ENCODE measurements at regions not wholly inside any gene's neighbourhood (a gene's known extent, or its start where the extent isn't known, plus 50 kb on each side); places are given as distances from the start of the nearest gene placed in this dataset.

DNA sequence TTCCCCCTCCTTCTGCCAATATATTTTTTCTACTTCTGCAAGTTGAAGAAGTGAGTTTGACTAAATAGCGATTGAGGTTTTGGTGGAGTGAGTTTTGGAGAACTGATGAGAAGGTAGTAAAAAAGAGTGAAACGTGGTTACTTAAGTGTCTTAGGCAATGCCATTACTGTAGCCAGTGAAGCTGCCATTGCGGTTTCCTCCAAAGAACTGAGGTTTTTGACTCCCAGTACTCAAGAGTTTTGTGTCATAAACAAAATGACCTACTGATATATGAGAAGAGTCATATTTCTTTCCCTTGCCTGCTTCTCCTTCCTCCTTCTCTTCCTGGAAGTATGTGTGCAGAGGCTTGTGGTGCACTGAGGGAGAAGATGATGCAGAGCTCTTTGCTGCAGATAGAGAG, 554.5 kb upstream of the MAP3K7 start:
- no peak for DNase-seq (ENCODE audit: low read depth)
- H3K4me3 ChIP-seq (ENCODE audit: low read depth, low read length): no peak overlapping the region

DNA sequence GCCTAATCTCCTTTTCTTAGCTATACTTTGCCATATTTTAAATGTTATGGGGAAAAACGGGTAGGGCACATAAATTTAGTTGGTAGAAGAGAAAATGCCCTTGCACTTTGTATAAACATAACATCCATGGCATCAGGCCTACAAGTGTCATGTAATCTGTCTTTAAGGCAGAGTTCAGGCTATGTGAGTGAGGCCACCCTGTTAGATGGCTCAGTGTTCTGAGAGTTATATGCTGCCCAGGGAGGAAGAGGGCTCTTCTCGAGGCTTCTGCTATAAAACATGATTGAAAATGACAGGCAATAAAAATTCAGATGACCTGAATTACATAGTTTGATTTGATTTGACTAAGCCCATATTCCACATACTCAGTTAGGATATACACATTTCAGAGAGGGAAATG, 553.6 kb upstream of the MAP3K7 start:
- DNase-seq (ENCODE audit: low read depth): no peak
- H3K4me3 ChIP-seq (ENCODE audit: low read depth, low read length): no peak overlapping the region
- TF ChIP-seq, protein P1, sequence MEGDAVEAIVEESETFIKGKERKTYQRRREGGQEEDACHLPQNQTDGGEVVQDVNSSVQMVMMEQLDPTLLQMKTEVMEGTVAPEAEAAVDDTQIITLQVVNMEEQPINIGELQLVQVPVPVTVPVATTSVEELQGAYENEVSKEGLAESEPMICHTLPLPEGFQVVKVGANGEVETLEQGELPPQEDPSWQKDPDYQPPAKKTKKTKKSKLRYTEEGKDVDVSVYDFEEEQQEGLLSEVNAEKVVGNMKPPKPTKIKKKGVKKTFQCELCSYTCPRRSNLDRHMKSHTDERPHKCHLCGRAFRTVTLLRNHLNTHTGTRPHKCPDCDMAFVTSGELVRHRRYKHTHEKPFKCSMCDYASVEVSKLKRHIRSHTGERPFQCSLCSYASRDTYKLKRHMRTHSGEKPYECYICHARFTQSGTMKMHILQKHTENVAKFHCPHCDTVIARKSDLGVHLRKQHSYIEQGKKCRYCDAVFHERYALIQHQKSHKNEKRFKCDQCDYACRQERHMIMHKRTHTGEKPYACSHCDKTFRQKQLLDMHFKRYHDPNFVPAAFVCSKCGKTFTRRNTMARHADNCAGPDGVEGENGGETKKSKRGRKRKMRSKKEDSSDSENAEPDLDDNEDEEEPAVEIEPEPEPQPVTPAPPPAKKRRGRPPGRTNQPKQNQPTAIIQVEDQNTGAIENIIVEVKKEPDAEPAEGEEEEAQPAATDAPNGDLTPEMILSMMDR (IDR thresholded peaks at IDR 0.05; ENCODE audit: control insufficient read depth, extremely low read depth, insufficient read depth): no peak

More for the DNA sequence above, 554.5 kb upstream of the MAP3K7 start:
- TF ChIP-seq, protein P1 (IDR thresholded peaks at IDR 0.05; ENCODE audit: control insufficient read depth, extremely low read depth, insufficient read depth): no peak

DNA sequence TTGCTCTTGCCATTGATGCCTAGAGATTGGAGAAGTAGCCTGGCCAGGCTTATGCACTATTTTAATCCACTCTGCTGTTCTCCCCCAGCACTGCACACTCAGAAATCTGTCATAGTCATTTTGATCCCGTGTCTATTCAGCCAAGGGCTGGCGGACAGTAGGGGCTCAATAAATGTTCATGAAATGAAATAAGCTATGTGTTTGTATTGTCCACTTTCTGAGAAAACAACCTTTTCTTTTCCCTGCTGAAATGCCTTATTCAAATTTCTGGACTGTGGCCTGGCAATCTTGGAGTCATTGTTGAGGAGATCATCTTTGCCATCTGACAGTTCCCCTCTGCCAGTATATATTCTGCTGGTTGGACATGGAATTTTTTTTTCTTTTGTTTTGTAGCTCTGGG, 550.4 kb upstream of the MAP3K7 start:
- DNase-seq (ENCODE audit: low read depth): no peak
- TF ChIP-seq, protein P1 (IDR thresholded peaks at IDR 0.05; ENCODE audit: control insufficient read depth, extremely low read depth, insufficient read depth): no peak
- H3K4me3 ChIP-seq (ENCODE audit: low read depth, low read length): no peak overlapping the region

DNA sequence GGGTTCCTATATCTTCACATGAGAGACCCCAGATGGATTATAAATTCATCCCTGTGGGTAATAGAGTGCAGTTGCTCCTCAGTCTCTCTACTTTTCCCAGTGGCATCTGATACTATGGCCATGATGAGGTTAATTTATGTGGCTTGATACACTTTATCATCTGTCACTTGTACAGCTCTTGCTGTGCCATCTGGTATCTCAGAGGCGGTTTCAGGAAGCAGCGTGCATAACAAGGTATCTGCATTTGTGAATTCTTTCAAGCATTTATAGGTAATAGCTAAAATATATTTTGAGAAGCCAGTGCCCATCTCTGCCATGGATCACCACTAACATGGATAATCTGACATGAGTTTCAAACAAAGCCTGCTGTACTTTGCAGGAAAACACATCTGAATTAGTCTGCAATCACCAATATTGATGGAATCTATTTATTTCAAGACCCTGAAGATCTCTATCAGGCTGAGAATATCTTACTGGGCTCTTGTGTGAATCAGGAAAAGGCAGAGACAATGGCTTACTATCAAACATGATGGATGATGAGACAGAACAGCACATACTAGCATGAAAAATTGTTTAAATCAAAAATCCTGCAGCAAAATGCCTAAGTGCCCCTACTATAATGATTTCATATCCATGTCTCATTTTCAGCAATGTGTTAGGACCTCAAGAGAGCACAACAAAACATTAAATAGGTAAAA, 548.7 kb upstream of the MAP3K7 start:
- DNase-seq (ENCODE audit: low read depth): no peak
- TF ChIP-seq, protein P1 (IDR thresholded peaks at IDR 0.05; ENCODE audit: control insufficient read depth, extremely low read depth, insufficient read depth): no peak

DNA sequence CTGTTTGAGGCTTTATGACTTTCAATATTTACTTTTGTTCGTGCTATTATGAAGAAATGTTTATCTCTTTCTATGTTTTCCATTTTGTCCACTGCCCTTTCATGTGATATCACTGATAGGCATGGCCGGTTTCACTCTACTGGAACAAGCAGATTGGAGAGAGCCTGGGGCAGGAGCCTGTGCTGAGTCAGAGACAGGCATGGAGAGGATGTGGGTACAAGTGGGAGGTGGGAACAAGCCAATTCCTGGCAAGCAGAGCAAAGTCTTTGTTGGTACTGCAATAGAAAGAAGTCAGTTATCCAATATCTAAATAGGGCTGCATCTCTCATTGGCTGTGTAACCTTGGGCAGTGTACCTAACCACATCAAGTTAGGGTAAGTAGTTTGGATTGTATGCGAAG, 545.6 kb upstream of the MAP3K7 start:
- H3K4me3 ChIP-seq (ENCODE audit: low read depth, low read length): no peak overlapping the region
- no peak for DNase-seq (ENCODE audit: low read depth)
- TF ChIP-seq, protein P1 (IDR thresholded peaks at IDR 0.05; ENCODE audit: control insufficient read depth, extremely low read depth, insufficient read depth): no peak

More for the DNA sequence above, 548.7 kb upstream of the MAP3K7 start:
- H3K4me3 ChIP-seq (ENCODE audit: low read depth, low read length): no peak overlapping the region

DNA sequence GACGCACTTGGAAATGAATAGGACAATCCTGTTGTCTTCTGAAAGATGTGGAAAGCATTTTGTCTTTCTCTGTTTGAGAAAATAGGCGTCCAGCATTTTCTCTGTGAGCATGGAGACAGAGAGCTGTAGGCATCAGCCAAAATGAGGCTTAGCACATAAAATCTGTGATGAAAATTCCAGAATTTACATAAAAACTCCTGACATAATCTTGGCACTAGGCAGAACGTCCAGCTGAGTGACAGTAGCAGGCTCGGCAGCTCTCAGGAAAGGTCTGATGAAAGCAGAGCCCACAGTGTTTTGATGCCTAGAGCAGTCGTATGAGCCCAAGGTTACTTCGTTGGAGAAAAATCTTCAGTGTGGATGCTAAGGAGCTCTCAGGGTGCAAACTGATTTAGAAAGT, 543.3 kb upstream of the MAP3K7 start:
- no peak for DNase-seq (ENCODE audit: low read depth)
- no peak overlapping the region for H3K4me3 ChIP-seq (ENCODE audit: low read depth, low read length)
- TF ChIP-seq, protein P1 (IDR thresholded peaks at IDR 0.05; ENCODE audit: control insufficient read depth, extremely low read depth, insufficient read depth): no peak

DNA sequence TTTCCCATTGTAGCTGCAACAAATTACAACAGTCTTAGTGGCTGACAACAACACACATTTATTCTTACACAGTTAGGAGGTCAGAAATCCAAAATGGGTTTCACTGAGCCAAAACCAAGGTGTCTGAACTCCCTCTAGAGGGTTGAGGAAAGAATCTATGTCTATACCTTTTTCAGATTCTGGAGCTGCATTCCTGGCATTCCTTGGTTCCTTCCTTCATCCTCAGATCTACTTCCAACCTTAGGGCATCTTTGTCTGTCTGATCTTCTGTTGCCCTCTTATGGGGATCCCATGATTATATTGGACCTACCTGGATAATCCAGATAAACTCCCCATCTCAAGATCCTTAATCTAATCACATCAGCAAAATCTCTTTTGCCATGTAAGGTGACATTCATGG, 540.9 kb upstream of the MAP3K7 start:
- TF ChIP-seq, protein P1 (IDR thresholded peaks at IDR 0.05; ENCODE audit: control insufficient read depth, extremely low read depth, insufficient read depth): no peak
- H3K4me3 ChIP-seq (ENCODE audit: low read depth, low read length): no peak overlapping the region
- no peak for DNase-seq (ENCODE audit: low read depth)
